GM20431 (cell line): ENCODE measurements at regions not wholly inside any gene's neighbourhood (a gene's known extent, or its start where the extent isn't known, plus 50 kb on each side); places are given as distances from the start of the nearest gene placed in this dataset.

Experiments
- in situ Hi-C: fragments of 300-500 bp; cut with MseI, MboI; formaldehyde crosslinking; loops from one replicate; pipeline ENCODE4 v1.15.0; 2020; ENCODE audit warnings: low sequenced_read_pairs; ENCODE audit not compliant: unreplicated experiment

DNA sequence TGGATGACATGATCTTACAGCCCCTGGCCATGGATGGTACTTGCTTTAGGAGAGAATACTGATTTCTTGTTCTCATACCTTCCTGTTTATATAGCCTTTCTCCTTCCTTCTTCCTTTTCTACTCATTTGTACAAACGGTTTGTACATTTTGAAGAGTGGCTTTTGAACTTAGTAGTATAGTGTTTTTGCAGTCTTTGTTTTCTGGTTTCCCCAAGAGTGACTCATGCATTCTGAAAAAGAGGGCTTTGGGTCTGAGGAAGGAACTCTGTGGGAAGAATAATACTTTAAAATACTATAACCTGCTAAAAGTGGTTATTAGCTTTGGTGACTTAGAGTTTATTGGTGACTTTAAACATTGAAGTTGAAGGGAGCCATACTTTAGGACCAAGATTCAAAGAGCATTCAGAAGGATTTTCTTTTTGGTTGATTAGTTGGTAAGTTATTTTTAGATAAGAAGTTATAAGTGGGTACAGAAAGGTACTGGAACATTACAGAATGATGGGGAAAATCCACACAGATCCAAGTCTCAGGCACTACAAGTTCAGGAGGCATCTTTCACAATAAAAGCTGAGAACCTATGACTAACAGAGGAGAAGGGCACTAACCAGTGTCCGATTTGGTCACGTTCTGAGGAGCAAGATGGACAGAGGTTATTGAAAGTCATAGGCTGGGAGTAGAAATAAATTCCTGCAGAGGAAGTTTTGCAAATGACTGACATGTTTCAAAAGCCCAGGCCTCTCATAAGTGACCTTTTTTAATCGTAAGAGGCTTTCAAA, 369.6 kb upstream of the AZI2 start:
- in situ Hi-C loops = loop anchor here (25.0 kb wide), 1 partner anchor 106 kb away; no protein-coding TSS in a partner anchor

GRCh38 chr3:28726840-28727239, 378.2 kb upstream of the AZI2 start:
- in situ Hi-C loops = no loop called here

GRCh38 chr3:28727307-28727706, 378.7 kb upstream of the AZI2 start:
- in situ Hi-C loops = no loop called here

GRCh38 chr3:28738425-28738824, 389.8 kb upstream of the AZI2 start:
- in situ Hi-C loops = no loop called here

DNA sequence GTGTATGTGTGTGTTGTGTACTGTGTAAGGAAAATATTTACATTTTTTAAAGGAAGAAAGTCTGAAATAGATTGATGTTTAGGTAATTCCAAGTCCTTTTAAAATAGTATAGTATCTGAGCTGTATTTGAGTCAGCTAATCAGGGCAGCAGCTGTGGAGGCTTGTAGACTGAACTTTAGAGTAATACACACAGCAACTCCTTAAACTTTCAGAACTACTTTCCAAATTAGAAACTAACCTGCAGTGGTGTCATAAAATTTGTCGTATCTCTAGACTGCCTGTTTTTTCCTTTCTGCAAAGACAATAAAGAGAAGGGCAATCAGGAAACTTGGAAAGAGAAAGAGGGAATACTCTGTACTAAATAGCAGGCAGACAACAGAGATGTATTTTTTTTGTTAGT, 391.0 kb upstream of the AZI2 start:
- in situ Hi-C loops = no loop called here

DNA sequence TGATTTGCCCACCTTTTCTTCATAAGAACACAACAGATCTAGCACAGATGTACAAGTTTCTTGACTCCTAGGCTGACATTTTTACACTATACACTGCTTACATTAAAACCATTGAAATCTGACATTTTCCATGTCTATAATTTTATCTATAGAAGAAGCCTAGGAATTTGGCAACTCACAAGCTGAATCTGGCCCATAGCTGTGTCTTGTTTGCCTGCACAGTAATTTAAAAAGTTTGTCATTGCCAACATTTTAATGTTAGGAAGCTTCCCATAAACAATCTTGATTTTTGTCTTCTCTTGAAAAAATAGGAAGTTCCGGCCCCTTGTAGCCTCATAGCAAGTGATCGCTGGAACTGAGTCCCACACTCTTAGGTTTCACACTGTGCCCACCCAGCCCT, 394.6 kb upstream of the AZI2 start:
- in situ Hi-C loops = no loop called here

- in situ Hi-C loops = no loop called here
Measured at GRCh38 chr3:28743831-28744230, 395.2 kb upstream of the AZI2 start.

- in situ Hi-C loops = no loop called here
Measured at GRCh38 chr3:28745436-28745835, 396.8 kb upstream of the AZI2 start.

DNA sequence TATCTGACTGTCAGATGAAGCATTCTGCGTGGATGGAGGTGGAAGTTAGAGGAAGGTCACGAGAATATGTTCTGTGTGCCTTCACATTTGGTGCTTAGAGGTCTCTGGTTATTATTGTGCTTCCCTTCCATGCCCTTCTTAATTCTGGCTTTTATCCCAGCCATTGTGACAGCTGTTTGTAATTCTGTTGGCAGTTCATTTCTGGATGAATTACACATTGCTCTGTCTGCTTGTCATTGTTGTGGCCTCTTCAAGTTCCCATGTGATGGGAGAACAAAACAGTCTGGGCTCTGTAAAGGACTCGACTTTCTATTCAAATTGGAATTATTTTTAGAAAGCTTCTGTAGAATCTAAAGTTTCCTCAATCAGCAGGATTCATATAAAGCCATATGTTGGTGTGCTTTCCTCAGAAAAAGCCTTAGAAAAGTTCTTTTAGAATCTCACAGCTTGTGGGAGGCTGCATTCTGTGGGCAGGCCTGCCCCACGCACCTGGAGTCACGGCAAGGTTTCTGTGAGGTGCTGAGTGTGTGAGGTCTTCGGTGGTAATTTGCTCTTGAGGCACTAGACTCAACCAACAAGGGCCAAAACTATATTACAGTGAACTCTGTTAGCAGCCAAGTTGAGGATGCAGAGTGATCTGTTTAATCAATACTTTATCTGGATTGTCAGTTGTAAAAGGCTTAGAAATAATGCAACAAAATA, 397.4 kb upstream of the AZI2 start:
- in situ Hi-C loops = no loop called here

DNA sequence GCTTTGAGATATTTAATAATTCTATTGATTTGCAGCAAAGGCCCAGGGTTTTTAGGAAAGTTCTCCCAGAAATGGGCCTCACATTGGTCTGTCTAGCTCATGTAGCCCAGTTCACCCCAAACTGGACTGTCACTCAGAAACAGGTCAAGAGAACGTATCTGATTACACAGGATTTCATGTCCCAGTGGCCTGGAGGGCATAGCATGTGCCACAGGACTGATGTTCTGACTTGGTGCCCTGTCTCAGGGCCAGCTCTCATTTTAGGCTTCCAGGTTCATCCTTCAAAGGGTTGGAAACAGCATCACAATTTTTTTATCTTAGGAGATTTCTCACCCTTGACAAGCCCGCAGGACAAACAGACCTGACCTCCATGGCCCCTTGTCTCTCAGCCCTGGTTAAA, 398.4 kb upstream of the AZI2 start:
- in situ Hi-C loops = no loop called here

GRCh38 chr3:28751864-28752263, 403.2 kb upstream of the AZI2 start:
- in situ Hi-C loops = no loop called here

GRCh38 chr3:28752290-28752689, 403.7 kb upstream of the AZI2 start:
- in situ Hi-C loops = no loop called here

GRCh38 chr3:28756056-28756455, 407.4 kb upstream of the AZI2 start:
- in situ Hi-C loops = no loop called here

- in situ Hi-C loops = no loop called here
Measured at GRCh38 chr3:28758115-28758514, 409.5 kb upstream of the AZI2 start.

DNA sequence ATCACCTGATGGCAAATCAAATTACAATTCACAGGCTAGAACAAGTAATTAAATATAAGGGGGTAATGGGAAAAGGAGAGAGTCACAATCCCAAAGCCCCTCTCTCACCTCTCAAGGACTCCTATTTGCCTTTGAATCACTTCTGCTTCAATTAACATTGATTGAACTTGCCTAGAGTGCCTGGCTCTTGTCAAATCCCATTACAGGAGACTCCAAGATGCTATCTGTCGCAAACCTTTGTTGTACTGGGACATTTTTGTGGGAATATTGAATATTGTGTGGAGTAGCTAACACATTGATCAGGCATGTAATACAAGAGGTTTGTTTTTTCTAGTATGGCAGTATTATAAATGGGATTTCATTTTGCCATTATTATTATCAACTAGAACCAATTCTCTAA, 412.8 kb upstream of the AZI2 start:
- in situ Hi-C loops = no loop called here

DNA sequence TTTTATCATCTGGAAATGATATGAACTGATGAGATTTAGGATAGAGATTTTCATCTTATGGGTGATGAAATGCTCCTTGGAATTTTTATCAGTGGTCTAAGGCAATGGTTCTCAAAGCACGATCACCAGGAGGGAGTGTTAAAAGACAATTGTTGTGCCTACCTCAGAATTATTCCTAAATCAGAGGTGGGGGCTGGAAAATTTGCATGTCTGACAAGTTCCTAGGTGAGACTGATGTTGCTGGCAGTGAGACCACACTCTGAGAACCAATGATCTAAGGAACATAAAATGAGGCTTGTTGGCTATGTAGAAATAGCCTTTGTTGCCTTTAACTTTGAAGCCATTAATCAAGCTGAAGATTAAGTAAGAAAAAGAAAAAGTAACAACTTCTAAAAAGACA, 416.6 kb upstream of the AZI2 start:
- in situ Hi-C loops = no loop called here

DNA sequence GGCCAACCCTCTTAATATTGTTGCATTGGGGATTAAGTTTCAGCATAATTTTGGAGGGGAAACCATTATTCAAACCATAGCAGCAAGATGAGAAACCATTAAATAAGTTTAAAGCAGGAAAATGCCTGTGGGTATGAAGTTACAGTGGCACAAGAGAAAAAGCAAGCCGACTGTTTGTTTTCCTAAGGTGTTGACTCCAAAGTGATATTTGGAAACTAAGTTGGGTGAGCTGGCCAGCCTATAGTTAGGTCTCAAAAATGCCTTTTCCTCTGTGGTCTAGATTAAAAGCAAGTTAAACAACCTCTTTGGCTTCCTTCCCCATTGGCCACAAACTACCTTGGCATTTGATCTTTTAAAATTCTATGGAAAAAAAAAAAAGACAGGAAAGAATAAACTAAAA, 419.8 kb upstream of the AZI2 start:
- in situ Hi-C loops = no loop called here

- in situ Hi-C loops = no loop called here
Measured at GRCh38 chr3:28777806-28778475, 429.3 kb upstream of the AZI2 start.

- in situ Hi-C loops = no loop called here
Measured at GRCh38 chr3:28780480-28780879, 431.9 kb upstream of the AZI2 start.

DNA sequence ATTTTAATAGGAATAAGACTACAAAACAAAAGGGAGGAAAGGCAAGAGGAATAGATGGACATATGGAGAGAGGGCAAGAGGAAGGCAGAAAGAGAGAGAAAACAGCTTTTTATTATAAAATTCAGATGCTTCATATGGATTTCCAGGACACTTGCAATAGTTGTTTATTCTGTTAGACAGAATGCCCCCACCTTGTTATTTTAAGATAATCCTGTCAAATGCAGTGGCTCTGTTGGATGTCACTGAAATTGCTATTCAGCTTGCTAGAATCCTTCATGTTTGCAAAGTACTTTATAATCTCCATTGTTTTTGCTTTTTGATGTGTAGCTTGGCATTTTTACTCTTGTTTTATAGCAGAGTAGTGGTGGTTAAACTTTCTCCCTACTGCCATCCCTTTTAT, 432.4 kb upstream of the AZI2 start:
- in situ Hi-C loops = no loop called here

DNA sequence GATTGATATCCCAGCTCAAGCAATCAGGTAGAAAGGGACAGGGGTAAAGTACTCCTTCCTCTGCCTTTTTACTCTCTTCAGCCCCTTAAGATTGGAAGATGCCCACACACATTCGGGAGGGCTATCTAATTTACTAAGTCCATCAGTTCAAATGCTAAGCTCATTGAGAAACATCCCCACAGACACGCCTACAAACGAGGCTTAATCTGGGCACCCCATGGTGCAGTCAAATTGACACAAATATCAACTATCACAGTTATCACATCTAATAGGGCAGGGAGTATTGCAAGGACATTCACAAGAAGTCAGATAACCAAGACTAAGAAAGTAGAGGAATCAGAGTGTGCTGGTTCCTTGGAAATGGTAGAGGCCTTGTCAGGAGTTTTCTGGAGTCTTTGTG, 437.8 kb upstream of the AZI2 start:
- in situ Hi-C loops = no loop called here
